HG03135 (cell line): ENCODE measurements at regions not wholly inside any gene's neighbourhood (a gene's known extent, or its start where the extent isn't known, plus 50 kb on each side); places are given as distances from the start of the nearest gene placed in this dataset.

Source experiments
- ATAC-seq: cut with Tn5 transposase; IDR thresholded peaks from one replicate; pipeline ENCODE4 v1.9.1; 2021; ENCODE audit warnings: mild to moderate bottlenecking, moderate library complexity; ENCODE audit not compliant: unreplicated experiment

DNA sequence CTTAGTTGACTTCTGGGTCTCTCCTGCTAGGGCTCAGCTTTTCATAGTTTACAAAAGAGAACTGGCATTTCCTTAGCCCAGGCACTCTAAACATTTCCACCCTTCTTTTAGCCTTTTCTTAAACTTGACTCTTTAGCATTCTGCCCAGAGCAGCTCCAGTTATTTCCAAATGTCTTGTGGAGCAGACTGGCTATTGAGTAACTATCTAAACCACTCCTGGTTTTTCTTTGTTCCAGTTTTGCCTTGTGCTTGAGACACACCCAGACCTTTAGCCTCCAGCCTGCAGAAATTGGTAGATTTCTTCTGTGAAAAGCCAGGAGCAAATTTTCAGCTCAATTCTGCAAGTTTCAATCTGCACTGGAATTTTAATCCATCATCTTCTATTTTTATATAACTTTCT is 1813.1 kb downstream of the OLFM4 start:
- ATAC-seq, result no peak

DNA sequence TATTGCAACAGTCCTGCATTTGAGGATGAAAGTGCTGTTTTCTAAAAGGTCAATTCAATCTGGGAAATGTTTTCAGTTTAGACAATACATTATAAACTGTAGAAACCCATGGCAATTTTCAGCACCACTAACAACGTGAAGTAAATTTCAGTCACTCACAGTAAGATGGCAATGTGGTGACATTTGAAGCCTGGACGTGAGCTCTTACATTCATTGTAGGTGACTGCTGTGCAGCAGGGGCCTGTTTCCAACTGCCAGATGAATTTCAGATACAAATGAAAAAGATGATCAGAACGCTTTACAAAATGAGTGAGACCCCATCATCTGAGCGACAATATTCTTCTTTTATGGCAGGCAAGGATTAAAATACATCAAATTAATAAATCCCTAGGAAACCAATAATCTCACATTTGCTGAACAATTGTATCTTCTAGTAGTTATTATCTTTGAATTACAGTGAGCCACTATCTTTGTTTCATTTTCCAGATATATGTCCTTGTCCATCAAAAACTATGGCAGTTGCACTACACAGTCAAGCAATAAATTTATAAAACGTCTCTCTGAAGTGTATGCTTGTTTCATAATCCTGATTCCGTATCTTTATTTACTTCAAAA is 1816.8 kb downstream of the OLFM4 start:
- no peak for ATAC-seq

DNA sequence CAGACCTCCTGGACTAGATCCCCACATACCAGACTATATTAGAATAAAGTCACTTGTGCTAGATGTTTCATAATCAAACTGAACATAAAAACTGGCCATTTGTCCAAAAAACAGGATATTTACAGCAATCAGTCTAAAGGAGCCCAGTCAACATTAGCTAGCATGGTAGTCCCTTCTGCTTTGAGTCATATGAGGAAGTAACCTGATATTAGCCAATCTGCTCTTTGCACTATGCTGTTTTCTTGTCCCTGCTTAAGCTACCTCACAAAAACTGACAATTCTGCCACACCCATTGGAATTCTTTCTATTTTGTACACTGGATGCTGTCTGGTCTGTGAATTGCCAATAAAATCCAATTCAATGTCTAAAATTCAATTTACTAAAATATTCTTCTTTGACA is 1824.2 kb downstream of the OLFM4 start:
- ATAC-seq, result no peak

DNA sequence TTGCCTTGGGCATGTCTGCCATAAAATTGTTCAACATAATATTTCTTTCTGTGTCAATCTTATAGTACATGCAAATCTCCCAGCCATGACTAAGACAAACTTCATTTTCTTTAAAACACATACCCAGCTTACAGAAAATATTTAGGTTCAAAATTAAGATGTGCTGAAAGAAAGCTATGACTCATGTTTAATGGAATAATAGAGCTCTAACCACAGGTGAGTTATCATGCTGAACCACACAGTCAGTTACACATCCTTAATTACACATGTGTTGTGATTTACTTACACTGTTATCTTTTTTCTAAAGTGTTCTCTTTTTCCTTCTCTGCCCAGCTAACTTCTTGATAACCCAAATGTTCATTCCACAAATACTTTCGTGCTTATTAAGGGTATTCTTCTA is 1831.2 kb downstream of the OLFM4 start:
- no peak for ATAC-seq

DNA sequence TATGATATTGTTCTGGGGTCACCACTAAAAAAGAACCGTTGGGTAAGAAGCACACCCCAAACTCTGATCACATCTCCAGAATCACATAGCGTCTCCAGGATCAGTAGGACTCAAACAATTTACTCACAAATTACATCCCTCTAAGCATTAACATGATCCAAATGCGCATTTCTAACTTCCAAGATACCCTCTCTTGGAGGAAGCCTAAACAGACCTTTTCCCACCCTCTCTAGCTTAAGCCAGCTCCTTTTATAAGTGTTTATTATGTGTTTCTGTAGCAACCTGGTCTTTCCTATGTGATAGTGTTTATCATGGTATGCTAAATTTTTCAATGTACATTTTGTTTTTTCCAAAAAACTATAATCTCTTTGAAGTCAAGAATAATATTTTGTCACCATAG is 1846.5 kb downstream of the OLFM4 start:
- no peak for ATAC-seq

DNA sequence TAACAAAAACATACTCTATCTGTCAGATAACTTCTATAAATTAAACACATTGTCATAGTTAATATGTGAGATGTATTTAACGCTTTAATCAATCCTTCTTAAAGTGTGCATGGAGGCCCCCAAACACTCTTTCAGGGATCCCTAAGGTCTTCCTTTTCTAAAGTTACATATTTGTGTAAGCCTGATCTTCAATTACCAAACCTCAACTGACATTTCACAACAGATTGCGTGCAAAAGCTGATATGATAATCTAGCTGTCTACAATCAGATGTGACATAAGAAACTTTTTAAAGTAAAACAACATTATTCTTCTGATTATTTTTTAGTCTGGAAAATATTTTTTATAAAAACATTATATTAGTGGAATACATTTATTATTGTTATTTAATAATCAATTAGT is 1850.4 kb downstream of the OLFM4 start:
- ATAC-seq, result no peak

DNA sequence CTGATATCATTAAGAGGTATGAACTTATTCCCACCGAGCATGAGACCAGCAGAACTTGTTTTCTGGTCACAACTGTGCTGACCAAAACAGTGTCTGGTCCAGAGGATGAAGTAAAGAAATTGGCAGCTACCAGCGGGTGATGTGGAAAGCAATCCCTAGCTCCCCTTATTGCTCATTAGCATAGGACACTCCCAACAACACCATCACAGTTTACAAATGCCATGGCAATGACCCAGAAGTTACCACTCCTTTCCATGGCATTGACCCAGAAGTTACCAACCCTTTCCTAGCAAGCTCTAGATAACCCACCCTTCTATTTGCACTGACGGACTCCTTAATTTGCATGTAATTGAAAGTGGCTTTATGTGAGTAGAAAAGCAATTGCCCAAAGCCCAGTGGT is 1856.1 kb downstream of the OLFM4 start:
- ATAC-seq, result no peak

DNA sequence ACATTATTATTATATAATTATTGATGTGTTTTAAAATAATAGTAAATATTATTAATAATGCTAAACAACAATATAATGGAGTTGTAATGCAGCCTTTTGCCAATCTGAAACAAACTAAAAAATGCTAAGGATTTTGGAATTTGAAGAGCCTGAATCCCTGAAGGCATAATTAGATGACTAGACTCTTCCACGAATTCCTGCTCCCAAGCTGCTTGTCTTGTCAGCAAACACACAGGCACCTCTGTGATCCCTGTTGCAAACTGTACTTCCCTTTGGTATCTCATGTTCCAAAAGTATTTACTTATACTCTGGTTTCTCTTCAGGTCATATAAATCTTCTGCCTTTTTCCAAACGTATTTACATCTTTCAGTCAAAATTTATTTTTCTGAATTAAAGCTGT is 1862.4 kb downstream of the OLFM4 start:
- no peak for ATAC-seq

DNA sequence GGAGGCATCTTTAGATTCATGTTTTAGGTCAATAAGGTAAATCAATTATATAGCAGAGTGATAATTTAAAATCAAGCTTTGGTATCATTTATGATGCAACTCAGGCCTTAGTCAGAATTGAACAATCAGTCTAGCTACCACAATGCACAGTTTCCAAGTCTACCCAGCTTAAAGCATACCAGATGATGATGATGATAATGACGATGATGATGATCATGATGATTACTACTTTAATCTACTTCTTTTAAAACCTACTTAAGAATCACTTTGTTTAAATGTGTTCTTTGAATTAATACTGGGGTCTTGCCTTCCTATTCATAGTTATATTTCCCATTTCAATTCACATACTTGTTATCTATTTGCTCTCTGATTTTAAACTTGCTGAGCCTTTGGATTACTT is 1872.7 kb downstream of the OLFM4 start:
- no peak for ATAC-seq

DNA sequence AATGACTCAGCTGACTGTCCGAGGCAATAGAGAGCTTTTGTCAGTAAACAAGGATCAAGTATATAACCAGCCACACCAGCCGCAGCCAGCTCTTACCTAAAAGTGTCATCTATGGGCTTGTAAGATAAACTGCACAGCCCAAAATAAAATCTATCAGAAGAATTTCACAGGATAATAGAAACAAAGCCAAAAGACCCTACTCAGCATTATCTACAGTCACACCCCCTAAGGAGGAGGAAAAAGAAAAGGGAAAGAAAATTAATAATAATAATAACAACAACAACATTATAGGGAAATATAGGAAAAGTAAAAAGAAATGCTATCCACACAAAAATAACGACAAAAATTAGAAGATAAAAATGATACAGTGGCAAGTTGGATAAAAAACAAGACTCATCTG is 1883.8 kb downstream of the OLFM4 start:
- no peak for ATAC-seq

DNA sequence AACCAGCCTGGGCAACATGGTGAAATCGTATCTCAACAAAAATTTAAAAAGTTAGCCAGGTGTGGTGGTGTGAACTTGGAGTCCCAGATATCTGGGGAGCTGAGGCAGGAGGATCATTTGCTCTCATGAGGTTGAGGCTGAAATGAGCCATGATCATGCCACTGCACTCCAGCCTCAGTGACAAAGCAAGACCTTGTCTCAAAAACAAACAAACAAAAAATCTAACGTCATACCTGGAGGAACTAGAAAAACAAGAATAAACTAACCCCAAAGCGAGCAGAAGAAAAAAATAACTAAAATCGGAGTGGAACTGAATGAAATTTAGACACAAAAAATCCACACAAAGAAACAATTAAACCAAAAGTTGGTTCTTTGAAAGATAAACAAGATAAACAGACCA is 1885.1 kb downstream of the OLFM4 start:
- no peak for ATAC-seq

DNA sequence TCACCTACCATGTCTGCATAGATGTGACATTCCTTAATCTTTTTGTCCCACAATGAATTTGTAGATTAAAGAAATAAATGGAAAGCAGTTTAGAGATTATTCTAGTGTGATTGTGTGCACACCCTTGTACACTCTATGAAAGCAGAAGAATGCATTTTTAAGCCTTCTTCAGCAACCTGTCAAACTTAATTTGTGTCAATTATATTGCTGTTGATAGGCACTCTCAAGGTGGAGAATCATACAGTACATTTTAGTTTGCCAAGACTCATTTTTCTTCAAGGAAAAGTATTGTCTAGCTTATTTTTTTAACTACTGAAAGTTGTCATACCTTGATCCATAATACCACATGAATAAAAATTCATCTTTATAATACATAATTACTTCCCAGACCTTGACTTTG is 1898.9 kb downstream of the OLFM4 start:
- ATAC-seq, result no peak

DNA sequence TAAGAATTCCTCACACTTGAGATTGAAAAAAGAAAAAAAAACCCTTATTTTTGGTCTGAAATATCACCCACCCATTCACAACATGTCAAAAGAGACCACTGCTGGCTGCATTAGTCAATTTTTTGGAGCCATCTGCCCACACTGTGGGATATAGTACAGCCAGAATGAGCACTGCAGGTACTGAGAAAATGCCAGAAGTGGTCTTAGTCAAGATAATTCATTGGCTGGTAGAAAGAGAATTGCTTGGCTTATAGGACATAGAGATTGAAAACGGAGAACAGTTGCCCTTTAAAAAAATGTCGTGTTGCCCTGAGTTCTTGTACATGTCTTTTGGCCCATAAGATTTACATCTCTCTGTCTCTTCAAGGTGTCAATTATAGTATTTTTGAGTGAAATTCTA is 1899.5 kb downstream of the OLFM4 start:
- ATAC-seq, result no peak

DNA sequence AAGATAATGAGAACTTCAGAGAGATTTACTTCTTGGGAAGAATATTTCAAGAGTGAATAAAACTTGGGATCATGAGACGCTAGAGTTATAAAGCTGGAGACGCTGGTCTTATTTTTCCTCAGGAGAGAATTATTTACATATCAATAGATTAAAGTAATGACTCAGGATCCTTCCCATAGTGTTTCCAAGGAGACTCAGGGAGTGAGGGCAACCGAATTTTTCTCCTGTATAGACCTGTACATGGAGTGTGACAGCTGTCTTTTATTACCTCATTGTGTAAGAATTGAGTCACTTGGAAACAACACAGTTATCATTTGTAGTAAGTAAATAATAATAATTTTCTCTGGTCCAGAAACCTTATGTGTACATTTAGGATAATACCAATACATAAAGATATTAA is 1905.5 kb downstream of the OLFM4 start:
- ATAC-seq, result no peak

DNA sequence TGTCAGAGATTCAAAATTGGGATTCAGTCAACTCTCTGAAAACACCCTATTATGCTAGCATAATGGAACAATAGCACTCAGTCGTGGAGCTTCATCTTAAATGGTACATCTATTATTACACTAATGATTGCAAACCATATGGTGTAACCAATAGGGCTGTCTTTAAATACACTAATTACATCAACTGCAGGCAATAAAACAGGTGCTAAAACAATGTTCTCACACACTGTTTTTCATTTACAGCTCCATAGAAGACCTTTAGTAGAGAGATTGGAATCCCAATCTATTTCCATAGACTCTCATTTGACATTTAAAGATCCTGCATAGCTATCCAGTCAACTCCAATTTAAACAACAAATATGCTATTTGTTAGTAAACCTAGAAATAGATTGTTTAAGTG is 1917.4 kb downstream of the OLFM4 start:
- ATAC-seq, result no peak

DNA sequence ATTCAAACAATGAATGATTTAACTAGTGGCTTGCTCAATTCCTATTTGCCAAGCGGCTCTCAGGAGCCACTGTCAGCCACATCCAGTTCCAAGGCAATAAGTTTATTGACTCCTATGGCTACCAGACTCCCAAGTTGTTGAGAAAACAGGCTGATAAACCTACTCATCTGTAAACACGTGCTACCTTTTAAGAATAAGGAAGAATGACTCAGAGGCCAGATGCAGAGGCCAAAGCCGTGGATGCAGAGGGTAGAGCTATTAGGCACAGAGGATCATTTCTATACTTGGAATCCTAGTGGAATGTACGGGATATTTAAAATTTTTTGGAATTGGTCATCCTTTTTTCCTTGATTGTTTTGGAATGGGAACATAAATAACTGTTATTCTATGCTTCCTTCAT is 1921.1 kb downstream of the OLFM4 start:
- ATAC-seq, result no peak

DNA sequence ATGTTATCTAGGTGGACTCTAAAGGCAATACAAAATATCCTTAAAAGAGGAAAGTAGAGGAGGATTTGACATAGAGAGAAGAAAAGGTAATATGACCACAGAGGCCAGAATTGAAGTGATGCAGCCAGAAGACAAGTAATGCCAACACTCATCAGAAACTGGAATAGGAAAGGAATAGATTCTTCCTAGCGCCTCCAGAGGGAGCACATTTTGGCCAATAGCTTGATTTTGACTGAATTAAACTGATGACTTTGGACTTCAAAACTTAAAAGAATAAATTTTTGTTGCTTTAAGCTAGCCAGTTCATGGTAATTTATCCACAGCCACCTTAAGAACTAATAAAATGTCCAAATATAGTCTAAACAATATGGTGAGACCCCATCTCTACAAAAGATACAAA is 1921.9 kb downstream of the OLFM4 start:
- no peak for ATAC-seq

DNA sequence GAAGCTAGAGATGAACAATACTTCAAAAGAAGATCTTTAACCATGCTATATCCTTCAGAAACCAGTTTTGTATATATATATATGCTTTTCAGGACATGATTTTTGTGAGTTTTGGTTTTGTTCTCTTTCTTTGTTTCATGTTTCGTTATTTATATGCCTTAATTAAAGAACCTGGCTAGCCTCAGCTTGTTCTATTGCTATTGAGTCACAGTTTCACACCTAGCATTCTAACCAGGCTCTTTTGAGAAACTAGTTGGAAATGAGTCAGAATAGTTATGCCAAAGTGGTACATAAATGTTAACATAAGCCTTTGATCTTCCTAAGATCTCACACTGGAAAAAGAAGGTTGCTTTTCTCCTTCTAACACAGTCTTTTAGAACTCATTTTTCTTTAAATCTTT is 1925.2 kb downstream of the OLFM4 start:
- ATAC-seq, result no peak

DNA sequence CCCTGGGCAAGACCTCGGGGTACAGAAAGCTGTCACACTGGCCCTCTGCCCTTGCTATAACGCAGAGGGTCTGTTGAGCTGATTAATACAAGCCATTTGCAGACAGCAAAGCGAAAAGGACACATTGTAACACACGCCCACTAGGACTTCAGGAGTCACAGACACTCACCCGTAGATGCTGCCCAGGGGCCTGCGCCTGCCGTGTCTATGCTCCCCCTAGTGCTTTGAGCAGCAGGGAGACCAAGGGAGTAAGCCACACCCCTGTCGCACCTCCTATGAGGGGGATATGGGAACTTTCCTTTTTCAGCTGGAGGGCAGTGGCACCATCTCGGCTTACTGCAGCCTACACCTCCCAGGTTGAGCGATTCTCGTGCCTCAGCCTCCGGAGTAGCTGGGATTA is 1930.2 kb downstream of the OLFM4 start:
- no peak for ATAC-seq

DNA sequence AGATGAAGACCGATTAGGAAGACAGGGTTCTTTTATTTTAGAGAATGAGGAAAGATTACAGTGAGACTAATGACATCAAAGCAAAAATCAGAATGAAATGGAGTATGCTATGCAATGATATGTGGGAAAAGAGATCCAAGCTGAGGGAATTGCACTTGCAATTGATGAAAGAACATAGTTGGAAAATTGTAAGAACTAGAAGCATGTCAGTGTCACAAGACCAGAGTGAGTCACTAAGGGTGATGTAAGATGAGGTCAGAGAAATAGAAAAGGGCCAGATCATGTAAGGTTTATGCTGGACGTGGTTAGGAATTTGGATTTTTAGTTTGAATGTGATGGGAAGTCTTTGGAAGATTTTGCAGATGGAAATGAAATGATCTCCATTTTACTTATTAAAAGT is 1937.3 kb downstream of the OLFM4 start:
- ATAC-seq, result no peak

DNA sequence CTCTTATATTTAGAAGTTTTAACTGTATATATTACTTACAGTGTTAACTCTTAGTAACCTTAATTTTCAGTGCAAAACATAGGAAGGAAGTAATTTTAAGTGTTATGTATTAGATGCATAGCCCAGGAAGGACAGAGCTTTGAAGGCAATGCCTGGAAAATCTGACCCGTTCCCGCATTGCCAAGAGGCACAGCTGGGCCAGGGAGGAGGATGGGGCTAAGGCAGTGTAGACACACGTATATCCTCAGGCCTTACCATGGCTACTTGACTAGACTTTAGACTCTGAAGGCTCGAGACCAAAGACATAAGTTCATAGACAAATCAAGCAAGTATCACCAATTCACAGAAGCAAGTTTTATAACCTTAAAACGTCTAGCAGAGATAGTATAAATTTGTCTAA is 1944.2 kb downstream of the OLFM4 start:
- ATAC-seq, result no peak

DNA sequence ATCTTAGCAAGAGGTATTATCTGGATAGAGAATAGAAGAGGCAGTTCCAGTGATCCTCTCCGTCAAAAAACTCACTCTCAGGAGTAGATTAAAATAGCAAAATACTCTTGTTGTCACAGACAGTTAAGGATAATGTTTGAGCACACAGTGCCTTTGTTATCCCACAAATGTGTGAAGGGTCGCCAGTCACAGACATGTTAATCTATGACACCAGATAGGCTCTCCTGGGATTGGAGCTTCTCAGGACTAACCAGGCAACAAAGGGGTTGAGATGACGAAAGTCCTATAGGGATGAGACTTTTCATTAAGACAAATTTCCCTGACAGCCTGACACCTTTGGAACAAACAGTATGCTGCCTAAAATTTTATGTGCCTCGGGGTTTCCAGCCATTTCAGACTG is 1947.1 kb downstream of the OLFM4 start:
- ATAC-seq, result no peak

DNA sequence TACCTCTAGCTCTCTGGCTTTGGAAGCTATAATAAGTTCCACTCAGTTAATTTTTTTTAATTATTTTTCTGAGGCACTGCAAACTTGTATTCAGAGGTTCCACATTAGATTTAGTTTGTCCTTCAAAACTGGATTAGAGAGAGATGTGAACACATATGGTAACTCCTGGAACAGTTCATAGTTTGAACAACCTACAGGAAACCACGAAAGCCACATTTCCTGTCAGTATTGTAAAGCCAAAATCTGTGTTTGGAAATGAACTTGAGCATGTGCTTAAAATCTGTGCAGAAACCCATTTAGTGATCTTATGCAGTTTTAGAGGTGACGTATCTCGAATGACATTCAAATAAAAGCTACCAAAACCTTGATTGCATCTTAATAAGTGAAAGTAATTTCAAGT is 1952.0 kb downstream of the OLFM4 start:
- no peak for ATAC-seq

DNA sequence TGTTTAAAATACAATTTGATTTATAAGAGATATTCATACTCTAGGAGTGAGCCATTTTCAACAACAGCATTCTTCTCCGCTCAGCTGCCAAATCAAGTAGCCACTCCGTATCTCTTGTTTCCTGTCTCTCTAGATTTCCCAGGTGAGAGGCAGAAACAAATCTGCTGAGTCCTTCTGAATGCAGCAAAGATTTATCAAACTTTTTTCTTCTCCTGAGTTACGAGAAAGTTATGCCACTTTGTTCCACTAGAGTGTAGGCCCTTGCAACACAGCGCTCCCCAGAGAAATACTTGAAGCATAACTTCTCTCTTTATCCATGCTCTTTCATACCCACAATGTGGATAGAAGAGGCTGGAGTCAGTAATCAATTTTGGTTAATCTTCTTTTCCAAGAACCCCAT is 1960.8 kb downstream of the OLFM4 start:
- no peak for ATAC-seq
